ENCODE measurements at regions not wholly inside any gene's neighbourhood (a gene's known extent, or its start where the extent isn't known, plus 50 kb on each side); places are given as distances from the start of the nearest gene placed in this dataset.

GRCh38 chr1:114032271-114033215 lies 53.3 kb downstream of the OLFML3 start:
- H3K27ac ChIP-seq = no peak overlapping the region
- no peaks in the 10 kb centered on the region for H3K36me3 ChIP-seq
- DNase-seq (no peak), ATAC-seq (ENCODE audit: low FRiP score in 2 of 2) (no peak)
- no peaks in the 10 kb centered on the region for H3K9me3 ChIP-seq
- H3K27me3 ChIP-seq = no peaks in the 10 kb centered on the region
- 61 to 75% methylated on average over 7 of the region's 7 CpGs for WGBS, 2 donors
- no peak overlapping the region for H3K4me3 ChIP-seq
- no peaks in the 10 kb centered on the region for H3K4me1 ChIP-seq
- TF ChIP-seq POLR2A (IDR thresholded peaks at IDR 0.05) = no peak
- TF ChIP-seq EP300 (IDR thresholded peaks at IDR 0.05) = no peak
- TF ChIP-seq, protein P1, sequence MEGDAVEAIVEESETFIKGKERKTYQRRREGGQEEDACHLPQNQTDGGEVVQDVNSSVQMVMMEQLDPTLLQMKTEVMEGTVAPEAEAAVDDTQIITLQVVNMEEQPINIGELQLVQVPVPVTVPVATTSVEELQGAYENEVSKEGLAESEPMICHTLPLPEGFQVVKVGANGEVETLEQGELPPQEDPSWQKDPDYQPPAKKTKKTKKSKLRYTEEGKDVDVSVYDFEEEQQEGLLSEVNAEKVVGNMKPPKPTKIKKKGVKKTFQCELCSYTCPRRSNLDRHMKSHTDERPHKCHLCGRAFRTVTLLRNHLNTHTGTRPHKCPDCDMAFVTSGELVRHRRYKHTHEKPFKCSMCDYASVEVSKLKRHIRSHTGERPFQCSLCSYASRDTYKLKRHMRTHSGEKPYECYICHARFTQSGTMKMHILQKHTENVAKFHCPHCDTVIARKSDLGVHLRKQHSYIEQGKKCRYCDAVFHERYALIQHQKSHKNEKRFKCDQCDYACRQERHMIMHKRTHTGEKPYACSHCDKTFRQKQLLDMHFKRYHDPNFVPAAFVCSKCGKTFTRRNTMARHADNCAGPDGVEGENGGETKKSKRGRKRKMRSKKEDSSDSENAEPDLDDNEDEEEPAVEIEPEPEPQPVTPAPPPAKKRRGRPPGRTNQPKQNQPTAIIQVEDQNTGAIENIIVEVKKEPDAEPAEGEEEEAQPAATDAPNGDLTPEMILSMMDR (IDR thresholded peaks at IDR 0.05) = no peak

DNA sequence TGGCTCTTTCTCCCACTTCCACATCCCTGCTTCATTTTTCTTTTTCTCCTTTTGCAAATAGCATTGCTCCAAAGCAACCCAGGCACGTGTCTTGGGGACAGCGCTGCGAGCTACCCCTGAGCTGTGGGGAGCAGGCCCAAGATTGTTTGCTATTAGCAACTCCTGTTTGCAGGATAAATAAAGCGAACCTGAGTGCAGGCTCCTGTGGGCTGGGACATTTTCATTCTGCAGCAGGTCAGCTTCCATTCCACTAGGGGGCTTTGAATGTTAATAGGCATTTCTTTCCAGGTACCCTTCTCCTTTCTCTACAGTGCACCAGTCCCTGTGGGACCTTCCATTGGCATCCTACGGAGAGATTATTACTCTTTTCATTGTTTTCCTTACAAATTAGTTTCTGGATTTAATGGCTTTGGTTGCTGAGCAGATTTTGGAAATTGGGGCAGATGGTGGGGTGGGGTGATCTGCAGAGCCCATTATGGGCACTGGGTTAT lies 54.0 kb downstream of the OLFML3 start:
- Histone ChIP-seq H3K9me3 (no peaks in the 10 kb centered on the region), H3K27ac (no peak overlapping the region), H3K27me3 (no peaks in the 10 kb centered on the region), H3K4me3 (no peak overlapping the region), H3K36me3 (no peaks in the 10 kb centered on the region), H3K4me1 (no peaks in the 10 kb centered on the region)
- DNase-seq (no peak), ATAC-seq (ENCODE audit: low FRiP score in 2 of 2) (peak in 1 of 2 donors; percentile 35)
- TF ChIP-seq POLR2AphosphoS5 (IDR thresholded peaks at IDR 0.05) (no peak), EP300 (IDR thresholded peaks at IDR 0.05) (no peak), POLR2A (IDR thresholded peaks at IDR 0.05) (no peak)
- TF ChIP-seq, protein P1 (IDR thresholded peaks at IDR 0.05) = peak in 4 of 6 experiments; percentile 20 to 28 (median 22)
- WGBS, 2 donors = 27 to 33% methylated on average over 5 of the region's 5 CpGs

GRCh38 chr1:114033961-114034360 lies 54.7 kb downstream of the OLFML3 start:
- no peak overlapping the region for H3K27ac ChIP-seq
- H3K4me1 ChIP-seq = no peaks in the 10 kb centered on the region
- no peaks in the 10 kb centered on the region for H3K9me3 ChIP-seq
- no peaks in the 10 kb centered on the region for H3K36me3 ChIP-seq
- WGBS, 2 donors = 58 to 69% methylated on average over 2 of the region's 2 CpGs
- H3K27me3 ChIP-seq = no peaks in the 10 kb centered on the region
- ATAC-seq (ENCODE audit: low FRiP score in 2 of 2) (no peak), DNase-seq (no peak)
- no peak overlapping the region for H3K4me3 ChIP-seq
- TF ChIP-seq POLR2AphosphoS5 (IDR thresholded peaks at IDR 0.05) (no peak), POLR2A (IDR thresholded peaks at IDR 0.05) (no peak), EP300 (IDR thresholded peaks at IDR 0.05) (no peak)
- TF ChIP-seq, protein P1 (IDR thresholded peaks at IDR 0.05) = no peak

DNA sequence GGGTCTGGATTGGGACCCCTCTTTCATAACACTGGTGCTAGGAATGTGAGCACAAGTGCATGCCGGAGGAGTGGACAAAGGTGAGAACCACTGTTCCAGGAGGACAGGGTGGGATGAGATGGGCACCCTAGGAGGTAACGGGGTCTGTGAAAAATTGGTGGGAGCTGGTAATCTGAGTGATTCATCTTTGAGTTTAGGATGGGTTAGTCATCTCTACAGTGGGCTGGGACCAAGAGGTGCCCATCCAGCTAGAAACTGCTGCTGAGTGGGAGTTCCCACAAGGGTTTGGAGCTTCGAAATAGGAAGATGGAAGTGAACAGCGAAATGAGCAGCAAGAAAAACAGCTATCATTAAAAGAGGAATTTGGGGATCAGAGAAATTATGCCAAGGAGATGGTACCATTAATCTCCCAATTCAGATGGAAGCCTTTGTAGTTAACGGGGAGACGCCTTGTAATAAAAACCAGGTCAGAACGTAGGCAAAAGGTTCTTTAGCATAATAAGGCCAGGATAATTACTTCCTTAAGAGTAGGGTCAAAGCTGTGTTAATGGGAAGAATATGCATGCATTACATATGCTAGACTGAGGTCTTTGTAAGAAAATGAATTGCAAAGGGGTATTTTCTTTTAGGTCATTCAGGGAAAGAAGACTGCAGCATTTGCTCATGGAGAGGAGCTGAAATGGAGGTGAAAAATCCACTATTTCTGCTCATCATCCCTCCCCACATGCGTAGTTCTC lies 55.5 kb downstream of the OLFML3 start:
- no peaks in the 10 kb centered on the region for H3K36me3 ChIP-seq
- no peaks in the 10 kb centered on the region for H3K9me3 ChIP-seq
- ATAC-seq (ENCODE audit: low FRiP score in 2 of 2) (peak in 1 of 2 donors; percentile 19), DNase-seq (no peak)
- no peak overlapping the region for H3K27ac ChIP-seq
- 74 to 91% methylated on average over 7 to 8 of the region's 8 CpGs for WGBS, 2 donors
- no peaks in the 10 kb centered on the region for H3K4me1 ChIP-seq
- TF ChIP-seq EP300 (IDR thresholded peaks at IDR 0.05) (no peak), POLR2AphosphoS5 (IDR thresholded peaks at IDR 0.05) (no peak), POLR2A (IDR thresholded peaks at IDR 0.05) (no peak)
- TF ChIP-seq, protein P1 (IDR thresholded peaks at IDR 0.05) = no peak
- H3K27me3 ChIP-seq = no peaks in the 10 kb centered on the region
- H3K4me3 ChIP-seq = no peak overlapping the region
